ENCODE measurements at regions not wholly inside any gene's neighbourhood (a gene's known extent, or its start where the extent isn't known, plus 50 kb on each side); places are given as distances from the start of the nearest gene placed in this dataset.
"Not testable (repeated sequence)": the region's sequence is repeated elsewhere in the genome, so short reads cannot be mapped to it uniquely, and the experiment has no call there.

- DNase-seq (no peak), ATAC-seq (no peak)
- 66% methylated on average over 2 of the region's 5 CpGs for WGBS (ENCODE audit: insufficient coverage, low coverage, low lambda C conversion rate, missing lambda C conversion rate)
- H3K9me3 ChIP-seq, result no peaks in the 10 kb centered on the region
- peaks cover 0 to 9% (median 4%) of the 10 kb centered on the region in 4 donors for H3K4me1 ChIP-seq
- H3K4me3 ChIP-seq, result no peak overlapping the region
- H3K36me3 ChIP-seq, result no peaks in the 10 kb centered on the region
- no peaks in the 10 kb centered on the region for H3K27me3 ChIP-seq
- no peak overlapping the region for H3K27ac ChIP-seq
- intact Hi-C loops (cut with DNase I), result no loop called here
- TF ChIP-seq POLR2A (IDR thresholded peaks at IDR 0.05) (no peak), CTCF (IDR thresholded peaks at IDR 0.05) (no peak)
Measured at GRCh38 chr5:133864711-133865110, 103.7 kb downstream of the C5orf15 start.

- intact Hi-C loops (cut with DNase I), result no loop called here
- H3K4me3 ChIP-seq, result no peak overlapping the region
- TF ChIP-seq POLR2A (IDR thresholded peaks at IDR 0.05) (no peak), CTCF (IDR thresholded peaks at IDR 0.05) (no peak)
- no peaks in the 10 kb centered on the region for H3K9me3 ChIP-seq
- no peak overlapping the region for H3K27ac ChIP-seq
- no peaks in the 10 kb centered on the region for H3K27me3 ChIP-seq
- ATAC-seq (peak in 1 of 4 donors; percentile 14), DNase-seq (no peak)
- peaks cover 0 to 2% (median under 1%) of the 10 kb centered on the region in 4 donors for H3K4me1 ChIP-seq
- WGBS (ENCODE audit: insufficient coverage, low coverage, low lambda C conversion rate, missing lambda C conversion rate), result 59% methylated on average over 11 of the region's 11 CpGs
- H3K36me3 ChIP-seq, result no peaks in the 10 kb centered on the region
Measured at GRCh38 chr5:133863857-133864585, 104.4 kb downstream of the C5orf15 start.

GRCh38 chr5:133861161-133861737 is 107.2 kb downstream of the C5orf15 start:
- intact Hi-C loops (cut with DNase I), result no loop called here

GRCh38 chr5:133859073-133859472 is 109.4 kb downstream of the C5orf15 start:
- Histone ChIP-seq H3K27me3 (no peaks in the 10 kb centered on the region), H3K36me3 (no peaks in the 10 kb centered on the region), H3K4me3 (no peak overlapping the region), H3K27ac (no peak overlapping the region), H3K4me1 (no peaks in the 10 kb centered on the region), H3K9me3 (no peaks in the 10 kb centered on the region)
- ATAC-seq, result no peak
- peak in 1 of 3 donors; percentile 12 for DNase-seq
- intact Hi-C loops (cut with DNase I), result no loop called here
- WGBS (ENCODE audit: insufficient coverage, low coverage, low lambda C conversion rate, missing lambda C conversion rate), result 50% methylated on average over 4 of the region's 4 CpGs
- TF ChIP-seq CTCF (IDR thresholded peaks at IDR 0.05) (no peak), POLR2A (IDR thresholded peaks at IDR 0.05) (no peak)

More at GRCh38 chr5:133861161-133861737, 107.2 kb downstream of the C5orf15 start:
- Histone ChIP-seq H3K4me3 (no peak overlapping the region), H3K9me3 (no peaks in the 10 kb centered on the region), H3K4me1 (no peaks in the 10 kb centered on the region), H3K36me3 (no peaks in the 10 kb centered on the region), H3K27me3 (no peaks in the 10 kb centered on the region), H3K27ac (no peak overlapping the region)
- WGBS (ENCODE audit: insufficient coverage, low coverage, low lambda C conversion rate, missing lambda C conversion rate), result 37% methylated on average over 6 of the region's 9 CpGs
- DNase-seq (no peak), ATAC-seq (peak in 1 of 4 donors; percentile 21)
- TF ChIP-seq CTCF (IDR thresholded peaks at IDR 0.05) (no peak), POLR2A (IDR thresholded peaks at IDR 0.05) (no peak)

- not testable (repeated sequence) for H3K4me3 ChIP-seq, ATAC-seq, DNase-seq
Measured at GRCh38 chr5:133857595-133858313, 110.7 kb downstream of the C5orf15 start.

More at GRCh38 chr5:133857595-133858313, 110.7 kb downstream of the C5orf15 start:
- 96% methylated on average over 8 of the region's 44 CpGs for WGBS (ENCODE audit: insufficient coverage, low coverage, low lambda C conversion rate, missing lambda C conversion rate)
- H3K27ac ChIP-seq; H3K36me3 ChIP-seq; H3K27me3 ChIP-seq; intact Hi-C loops (cut with DNase I); H3K4me1 ChIP-seq; H3K9me3 ChIP-seq: not testable (repeated sequence)

Data from right lobe of liver (tissue), 6 donors.